ENCODE measurements at regions not wholly inside any gene's neighbourhood (a gene's known extent, or its start where the extent isn't known, plus 50 kb on each side); places are given as distances from the start of the nearest gene placed in this dataset.

DNA sequence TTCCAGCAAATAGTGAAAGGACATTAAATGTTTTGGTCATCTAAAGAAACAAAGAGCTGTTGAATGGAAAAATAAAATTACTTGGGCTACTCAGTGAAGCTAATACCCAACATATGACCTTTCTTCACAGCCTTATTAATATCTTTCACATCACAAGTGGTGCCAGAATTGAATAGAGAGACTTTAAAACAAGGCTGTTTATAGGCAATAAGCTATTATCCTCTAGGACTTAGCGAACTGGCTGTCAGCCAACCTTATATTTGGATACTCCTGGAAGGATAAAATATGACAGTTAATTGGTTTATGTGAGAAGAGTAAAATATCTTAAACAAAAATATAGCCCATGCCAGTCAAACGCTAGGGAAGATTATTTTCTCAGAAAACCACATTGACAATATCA is 225.5 kb upstream of the BLID start:
- no peak for TF ChIP-seq CTCF (conservative IDR thresholded peaks at IDR 0.05; ENCODE audit: low read length)
- TF ChIP-seq EZH2phosphoT487 (IDR thresholded peaks at IDR 0.05; ENCODE audit: borderline replicate concordance): no peak

Data from Loucy (cell line).